ENCODE measurements at regions not wholly inside any gene's neighbourhood (a gene's known extent, or its start where the extent isn't known, plus 50 kb on each side); places are given as distances from the start of the nearest gene placed in this dataset.

- TF ChIP-seq NCOA2 (IDR thresholded peaks at IDR 0.05; ENCODE audit: partially characterized antibody in 2 of 2) (no peak), CHAMP1 (IDR thresholded peaks at IDR 0.05) (no peak), TCF15 (CRISPR knock-in tag; IDR thresholded peaks at IDR 0.05) (no peak)
Measured at GRCh38 chr2:237271698-237272652, 142.0 kb downstream of the COL6A3 start (continued).
